Astrocyte (in vitro differentiated cells and primary cell): ENCODE measurements at regions not wholly inside any gene's neighbourhood (a gene's known extent, or its start where the extent isn't known, plus 50 kb on each side); places are given as distances from the start of the nearest gene placed in this dataset.

Experiments
- CTCF ChIP-seq: IDR thresholded peaks from 2 replicates; pipeline ENCODE4 v1.5.1; 2011; ENCODE audit warnings: low read depth, mild to moderate bottlenecking, inconsistent platforms, low read length, moderate library complexity; ENCODE audit not compliant: insufficient read depth
- EZH2 ChIP-seq: IDR thresholded peaks from 2 replicates; pipeline ENCODE4 v1.6.1; 2012; ENCODE audit warnings: mild to moderate bottlenecking, low read length, inconsistent platforms; ENCODE audit not compliant: insufficient read depth

GRCh38 chr20:40120827-40121226 lies 568.2 kb downstream of the MAFB start:
- TF ChIP-seq CTCF = no peak
- no peak for TF ChIP-seq EZH2
